GM21529 (cell line): ENCODE measurements at regions not wholly inside any gene's neighbourhood (a gene's known extent, or its start where the extent isn't known, plus 50 kb on each side); places are given as distances from the start of the nearest gene placed in this dataset.

Experiments
- ATAC-seq: cut with Tn5 transposase; IDR thresholded peaks from one replicate; pipeline ENCODE4 v1.9.1; 2021; ENCODE audit not compliant: unreplicated experiment

- no peak for ATAC-seq
These were observed 336.1 kb upstream of the ADAMTSL1 start for GRCh38 chr9:18137815-18138214.

GRCh38 chr9:18138656-18139055, 335.3 kb upstream of the ADAMTSL1 start:
- ATAC-seq = no peak

DNA sequence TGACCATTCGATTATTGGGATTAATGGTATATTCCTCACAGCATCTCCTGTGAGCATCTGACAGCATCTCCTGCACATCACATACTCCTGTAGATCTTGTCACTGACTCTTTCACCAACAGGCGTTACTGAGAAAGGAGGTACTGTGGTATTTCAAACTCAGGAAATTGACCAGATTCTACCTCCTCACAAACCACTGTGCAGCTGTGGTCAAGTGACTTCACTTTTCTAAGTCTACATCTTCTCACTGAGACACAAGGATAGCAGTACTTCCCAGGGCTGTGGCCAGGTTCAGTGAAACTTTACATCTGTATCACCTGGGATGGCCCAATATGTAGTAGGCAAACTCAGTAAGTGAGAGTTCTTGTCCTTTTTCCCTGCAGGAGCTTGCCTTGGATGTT, 332.3 kb upstream of the ADAMTSL1 start:
- ATAC-seq = no peak

GRCh38 chr9:18143073-18143745, 330.7 kb upstream of the ADAMTSL1 start:
- ATAC-seq = no peak

DNA sequence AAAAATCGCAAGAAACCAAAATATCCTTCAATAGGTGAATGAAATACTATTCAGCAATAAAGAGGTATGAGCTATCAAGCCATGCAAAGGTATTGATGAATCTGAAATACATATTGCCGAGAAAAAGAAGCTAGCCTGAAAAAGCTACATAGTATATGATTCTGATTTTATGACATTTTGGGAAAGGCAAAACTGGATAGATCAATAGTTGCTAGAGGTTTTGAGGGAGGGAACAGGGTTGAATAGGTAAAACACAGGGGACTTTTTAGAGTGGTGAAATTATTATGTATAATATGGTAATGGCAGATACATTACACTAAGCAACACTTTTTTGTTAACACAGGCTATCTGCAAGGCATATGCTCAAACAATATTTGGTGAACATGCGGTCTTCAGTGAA, 327.6 kb upstream of the ADAMTSL1 start:
- no peak for ATAC-seq

DNA sequence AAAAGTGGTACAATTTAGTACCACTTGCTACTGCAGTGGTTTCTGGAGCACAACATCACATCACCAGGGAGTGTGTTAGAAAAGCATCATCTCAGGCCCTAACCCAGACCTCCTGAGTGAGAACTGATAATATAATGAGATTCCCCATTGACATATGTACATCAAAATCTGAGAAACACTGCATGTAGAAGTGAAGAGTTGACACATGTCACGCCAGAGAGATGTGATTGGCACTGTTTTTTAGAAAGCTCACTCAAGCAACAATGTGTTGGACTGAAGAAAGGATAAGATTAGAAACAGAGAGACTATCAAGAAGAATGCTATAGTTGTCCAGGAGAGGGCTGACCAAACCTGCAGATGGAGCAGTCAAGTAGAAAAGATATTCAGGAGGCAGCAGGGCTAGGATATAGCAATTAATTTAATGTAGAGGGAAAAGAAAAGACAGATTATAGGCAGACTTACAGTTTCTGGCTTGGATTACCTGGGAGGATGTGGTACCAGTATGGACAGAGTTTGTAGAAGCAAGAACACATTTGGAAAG, 324.4 kb upstream of the ADAMTSL1 start:
- ATAC-seq = no peak

DNA sequence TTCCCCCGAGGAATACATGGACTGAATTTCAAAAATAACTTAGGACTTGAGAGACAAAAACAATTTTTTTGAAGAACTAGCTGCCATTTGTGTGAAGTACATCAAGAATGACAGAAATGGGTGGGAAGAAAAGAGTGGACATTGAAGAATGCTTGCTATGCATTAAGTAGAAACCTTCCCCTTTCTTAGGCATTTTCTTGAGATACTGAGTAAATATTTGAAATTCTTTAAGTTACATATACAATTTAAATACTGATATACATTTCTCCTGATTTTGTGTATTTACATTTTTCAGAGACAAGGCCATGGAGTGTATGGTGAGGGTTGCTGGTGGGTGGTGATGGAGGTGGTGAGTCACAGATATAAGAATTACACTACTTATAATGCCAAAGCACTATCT, 319.3 kb upstream of the ADAMTSL1 start:
- no peak for ATAC-seq

GRCh38 chr9:18159254-18159653, 314.7 kb upstream of the ADAMTSL1 start:
- ATAC-seq = no peak

- no peak for ATAC-seq
These were observed 310.8 kb upstream of the ADAMTSL1 start for GRCh38 chr9:18163146-18163545.

- ATAC-seq = no peak
These were observed 306.2 kb upstream of the ADAMTSL1 start for GRCh38 chr9:18167733-18168132.

GRCh38 chr9:18173923-18174322, 300.0 kb upstream of the ADAMTSL1 start:
- ATAC-seq = no peak

- ATAC-seq = no peak
These were observed 291.3 kb upstream of the ADAMTSL1 start for GRCh38 chr9:18182636-18183035.

DNA sequence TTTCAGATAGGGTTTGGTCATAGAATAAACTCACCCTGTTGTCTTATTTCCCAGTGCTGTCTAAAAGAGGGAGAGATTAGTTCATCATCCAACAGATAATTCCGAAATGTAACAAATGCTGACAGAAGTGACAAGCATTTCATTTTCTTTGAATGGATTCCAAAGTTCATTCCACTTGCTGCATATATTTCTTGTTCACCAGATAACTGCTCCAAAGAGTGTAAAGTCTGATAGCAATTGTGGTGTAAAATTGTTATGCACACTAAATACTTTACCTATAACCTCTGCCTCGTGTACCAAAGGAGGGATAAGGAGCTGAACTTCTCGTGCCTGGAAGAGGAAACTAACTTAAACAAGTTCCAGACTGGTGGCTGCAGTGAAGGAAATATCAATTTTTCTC, 290.0 kb upstream of the ADAMTSL1 start:
- ATAC-seq = no peak

GRCh38 chr9:18184401-18184800, 289.6 kb upstream of the ADAMTSL1 start:
- ATAC-seq = no peak

GRCh38 chr9:18185196-18185595, 288.8 kb upstream of the ADAMTSL1 start:
- ATAC-seq = no peak

DNA sequence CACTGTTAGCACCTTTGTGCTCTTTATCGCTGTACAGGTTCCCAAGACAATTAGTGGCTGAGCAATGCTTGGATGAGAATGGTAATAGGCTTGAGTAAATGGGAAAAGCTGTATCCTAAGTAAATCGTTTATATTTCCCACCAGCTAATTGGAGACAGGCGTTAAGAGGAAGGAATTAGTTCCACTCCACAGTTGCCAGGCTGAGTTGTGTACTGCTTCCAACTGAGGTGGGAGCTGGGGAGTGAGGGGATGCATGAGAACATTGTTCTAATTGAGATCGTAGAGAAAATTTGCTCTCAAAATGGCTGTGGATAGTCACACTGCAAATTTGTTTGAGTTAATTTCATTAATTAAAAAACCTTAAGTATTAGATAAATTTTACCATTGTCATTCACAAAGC, 285.0 kb upstream of the ADAMTSL1 start:
- no peak for ATAC-seq

DNA sequence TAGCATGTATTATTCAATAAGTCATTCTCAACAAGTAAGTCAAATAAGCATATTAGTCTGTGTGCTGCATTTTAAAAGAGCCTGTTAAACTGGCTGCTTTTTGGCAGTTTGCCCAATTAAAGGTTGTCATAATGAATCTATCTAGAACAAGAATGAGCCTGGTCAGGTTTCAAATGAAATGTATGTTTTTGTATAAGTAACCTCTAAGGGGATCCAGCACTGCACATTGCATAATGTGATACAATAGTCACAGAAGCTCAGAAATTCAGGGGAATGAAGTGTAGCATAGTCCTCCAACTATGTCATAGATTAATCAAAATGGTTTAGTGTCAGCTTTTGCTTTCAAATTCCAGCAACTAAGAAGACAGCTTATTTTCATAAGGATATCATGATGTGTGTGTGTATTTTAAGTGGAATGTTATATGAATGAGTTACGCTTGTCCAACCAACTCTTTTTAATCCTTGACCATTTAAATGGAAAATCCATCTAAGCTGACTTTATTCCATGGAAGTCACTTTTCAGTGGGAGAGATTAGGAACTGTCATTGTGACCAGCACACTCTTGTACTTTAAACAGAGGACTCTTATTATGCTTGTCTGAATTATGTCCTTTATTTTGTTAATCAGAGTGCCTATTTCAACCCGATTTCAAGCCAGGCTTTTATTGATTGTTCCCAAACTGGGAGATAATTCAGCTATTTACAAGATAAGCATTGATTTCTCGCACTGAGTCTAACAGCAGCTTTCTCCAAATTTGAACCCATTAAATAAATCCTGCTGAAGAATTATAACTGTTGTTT, 283.9 kb upstream of the ADAMTSL1 start:
- ATAC-seq = no peak

DNA sequence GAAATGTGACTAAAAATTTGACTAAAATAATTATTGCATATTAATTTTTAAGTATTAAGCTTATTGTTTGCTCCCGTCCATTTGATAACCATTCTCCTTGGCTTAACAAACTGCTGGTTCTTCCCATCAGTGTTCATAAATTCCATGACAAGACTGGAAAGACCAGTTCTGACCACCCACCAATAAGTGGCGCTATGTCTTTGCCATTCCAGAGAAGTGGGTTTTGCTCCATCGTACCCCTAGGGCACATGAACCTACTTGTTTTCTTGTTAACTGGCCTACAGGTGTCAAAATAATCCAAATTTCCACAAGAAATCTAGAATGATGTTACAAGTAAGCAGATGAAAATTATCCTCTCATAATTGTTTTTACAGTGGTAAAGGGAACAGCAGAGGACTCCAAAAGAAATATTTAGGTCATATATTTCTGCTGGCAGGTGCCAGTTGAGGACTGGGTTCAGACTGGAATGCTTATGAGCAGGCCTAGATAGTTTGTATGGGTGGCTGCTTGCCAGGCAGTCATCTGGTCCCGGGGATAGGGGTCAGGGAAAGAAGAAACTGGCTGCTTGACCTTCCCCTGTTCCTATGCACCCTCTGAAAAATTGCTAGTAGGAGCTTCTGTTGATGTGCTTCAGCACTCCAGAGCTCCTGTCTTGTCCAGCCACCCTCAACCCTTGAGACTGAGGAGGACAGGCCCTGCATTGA, 283.1 kb upstream of the ADAMTSL1 start:
- no peak for ATAC-seq

- ATAC-seq = no peak
These were observed 279.6 kb upstream of the ADAMTSL1 start for GRCh38 chr9:18194316-18194715.

- no peak for ATAC-seq
These were observed 278.7 kb upstream of the ADAMTSL1 start for GRCh38 chr9:18195223-18195622.

DNA sequence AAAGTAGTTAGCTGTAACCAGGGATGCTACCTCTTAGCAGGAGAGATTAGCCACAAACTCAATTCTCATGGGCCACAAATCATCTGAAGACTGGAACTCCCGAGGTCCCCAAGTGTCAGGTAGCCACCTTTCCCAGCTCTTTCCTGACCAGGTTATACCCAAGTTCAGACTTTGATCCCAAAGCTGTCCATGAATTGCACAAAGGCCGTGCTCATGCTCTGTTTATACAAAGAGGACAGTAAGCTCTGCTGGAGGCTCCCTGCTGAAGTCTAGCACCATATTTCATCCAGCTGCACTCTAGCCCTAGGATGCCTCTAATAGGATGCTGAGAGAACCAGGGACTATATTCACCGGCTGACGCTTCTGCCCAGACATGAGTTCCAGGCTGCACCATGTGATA, 271.0 kb upstream of the ADAMTSL1 start:
- ATAC-seq = no peak

DNA sequence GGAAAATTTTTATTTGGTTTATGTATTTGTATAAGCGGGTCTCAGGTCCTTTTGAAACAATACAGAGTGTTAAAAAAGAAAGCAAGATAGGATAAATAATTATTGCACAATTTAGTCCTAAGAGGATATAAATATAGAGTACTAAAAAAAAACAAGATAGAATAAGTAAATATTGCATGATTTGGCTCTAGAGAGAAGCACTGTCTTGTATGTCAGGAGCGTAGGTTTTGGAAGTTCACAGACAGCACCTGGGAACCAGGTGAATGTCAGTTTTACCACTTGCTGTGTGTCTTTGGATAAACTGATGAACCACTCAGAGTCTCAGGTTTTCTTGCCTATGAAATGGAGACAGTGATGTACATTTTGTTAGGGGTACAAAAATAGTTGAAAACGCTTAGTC, 266.2 kb upstream of the ADAMTSL1 start:
- ATAC-seq = no peak
